ENCODE measurements at regions not wholly inside any gene's neighbourhood (a gene's known extent, or its start where the extent isn't known, plus 50 kb on each side); places are given as distances from the start of the nearest gene placed in this dataset.
A peak's percentile ranks its signal among the peaks of the same experiment; 100 is the strongest.

DNA sequence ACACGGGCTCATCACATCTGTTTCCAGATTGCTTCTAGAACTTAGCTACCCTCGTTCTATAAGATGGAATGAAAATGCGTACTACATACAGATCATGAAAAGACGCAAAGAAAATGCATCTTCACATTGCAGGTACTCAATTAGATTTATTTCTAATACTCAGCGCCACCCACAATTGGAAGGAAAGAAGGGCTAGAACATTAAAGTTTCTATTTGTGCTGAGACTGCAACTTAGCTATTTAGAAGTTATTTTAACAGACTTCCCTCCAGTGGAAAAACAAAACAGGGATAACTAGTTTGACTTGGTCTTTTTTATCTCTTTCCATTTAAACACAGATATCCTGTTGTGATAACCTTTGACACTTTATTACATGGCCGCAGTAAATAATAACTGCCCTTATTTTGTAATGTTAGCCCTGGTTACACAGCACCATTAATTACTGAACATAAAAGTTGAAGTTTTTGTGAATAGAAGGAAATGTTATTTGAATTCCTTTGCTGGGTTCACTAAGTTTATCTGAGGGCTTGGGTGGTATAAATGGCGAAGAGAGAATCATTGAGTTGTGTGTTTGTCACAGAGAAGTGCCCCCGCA is 86.9 kb upstream of the SLC25A26 start:
- Histone ChIP-seq H3K36me3 (ENCODE audit: insufficient read depth) (no peaks in the 10 kb centered on the region), H3K79me2 (replicated peaks; ENCODE audit: insufficient read depth) (no peaks in the 10 kb centered on the region), H4K20me1 (replicated peaks; ENCODE audit: insufficient read depth) (no peaks in the 10 kb centered on the region), H3K4me1 (ENCODE audit: insufficient read depth) (peaks cover 23% of the 10 kb centered on the region), H3F3A (replicated peaks; ENCODE audit: low read depth) (0 out of 2 replicates have a peak, but pooled peaks cover 3% of the 10 kb centered on the region), H3K9me2 (ENCODE audit: insufficient read depth) (no peaks in the 10 kb centered on the region), H3K4me3 (no peak overlapping the region), H3K27me3 (ENCODE audit: insufficient read depth) (no peaks in the 10 kb centered on the region), H2AFZ (no peak overlapping the region), H3K4me2 (peak overlapping the region; percentile 17; the same call in 1 of the 2 replicates), H3K27ac (ENCODE audit: low read depth) (no peak overlapping the region)
- Mint-ChIP-seq H3K36me3 (ENCODE audit: low read depth) (peaks cover 13% of the 10 kb centered on the region), H3K9me3 (peaks cover 14% of the 10 kb centered on the region; the same call in 2 of the 3 replicates), H3K27me3 (ENCODE audit: insufficient read depth, low read depth, poor library complexity) (peaks cover 4% of the 10 kb centered on the region), H3K4me1 (peaks cover 14% of the 10 kb centered on the region), H3K4me3 (no peak overlapping the region), H3K27ac (no peak overlapping the region)
- DNase-seq (ENCODE audit: low spot score) (no peak), ATAC-seq (no peak)
- TF ChIP-seq STAT1 (IDR thresholded peaks at IDR 0.05; ENCODE audit: unreplicated experiment) = no peak
- no peak for TF ChIP-seq EZH2phosphoT487 (IDR thresholded peaks at IDR 0.05; ENCODE audit: unreplicated experiment)
- TF ChIP-seq ZNF331 (CRISPR knock-in tag; IDR thresholded peaks at IDR 0.05; ENCODE audit: low read depth) = no peak
- TF ChIP-seq, protein P1, sequence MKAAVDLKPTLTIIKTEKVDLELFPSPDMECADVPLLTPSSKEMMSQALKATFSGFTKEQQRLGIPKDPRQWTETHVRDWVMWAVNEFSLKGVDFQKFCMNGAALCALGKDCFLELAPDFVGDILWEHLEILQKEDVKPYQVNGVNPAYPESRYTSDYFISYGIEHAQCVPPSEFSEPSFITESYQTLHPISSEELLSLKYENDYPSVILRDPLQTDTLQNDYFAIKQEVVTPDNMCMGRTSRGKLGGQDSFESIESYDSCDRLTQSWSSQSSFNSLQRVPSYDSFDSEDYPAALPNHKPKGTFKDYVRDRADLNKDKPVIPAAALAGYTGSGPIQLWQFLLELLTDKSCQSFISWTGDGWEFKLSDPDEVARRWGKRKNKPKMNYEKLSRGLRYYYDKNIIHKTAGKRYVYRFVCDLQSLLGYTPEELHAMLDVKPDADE (IDR thresholded peaks at IDR 0.05) = no peak
- no peak for TF ChIP-seq EZH2 (IDR thresholded peaks at IDR 0.05; ENCODE audit: low read depth, unreplicated experiment)
- TF ChIP-seq, protein P2, sequence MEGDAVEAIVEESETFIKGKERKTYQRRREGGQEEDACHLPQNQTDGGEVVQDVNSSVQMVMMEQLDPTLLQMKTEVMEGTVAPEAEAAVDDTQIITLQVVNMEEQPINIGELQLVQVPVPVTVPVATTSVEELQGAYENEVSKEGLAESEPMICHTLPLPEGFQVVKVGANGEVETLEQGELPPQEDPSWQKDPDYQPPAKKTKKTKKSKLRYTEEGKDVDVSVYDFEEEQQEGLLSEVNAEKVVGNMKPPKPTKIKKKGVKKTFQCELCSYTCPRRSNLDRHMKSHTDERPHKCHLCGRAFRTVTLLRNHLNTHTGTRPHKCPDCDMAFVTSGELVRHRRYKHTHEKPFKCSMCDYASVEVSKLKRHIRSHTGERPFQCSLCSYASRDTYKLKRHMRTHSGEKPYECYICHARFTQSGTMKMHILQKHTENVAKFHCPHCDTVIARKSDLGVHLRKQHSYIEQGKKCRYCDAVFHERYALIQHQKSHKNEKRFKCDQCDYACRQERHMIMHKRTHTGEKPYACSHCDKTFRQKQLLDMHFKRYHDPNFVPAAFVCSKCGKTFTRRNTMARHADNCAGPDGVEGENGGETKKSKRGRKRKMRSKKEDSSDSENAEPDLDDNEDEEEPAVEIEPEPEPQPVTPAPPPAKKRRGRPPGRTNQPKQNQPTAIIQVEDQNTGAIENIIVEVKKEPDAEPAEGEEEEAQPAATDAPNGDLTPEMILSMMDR (conservative IDR thresholded peaks at IDR 0.05; ENCODE audit: low read depth in 2 of 2) = no peak

DNA sequence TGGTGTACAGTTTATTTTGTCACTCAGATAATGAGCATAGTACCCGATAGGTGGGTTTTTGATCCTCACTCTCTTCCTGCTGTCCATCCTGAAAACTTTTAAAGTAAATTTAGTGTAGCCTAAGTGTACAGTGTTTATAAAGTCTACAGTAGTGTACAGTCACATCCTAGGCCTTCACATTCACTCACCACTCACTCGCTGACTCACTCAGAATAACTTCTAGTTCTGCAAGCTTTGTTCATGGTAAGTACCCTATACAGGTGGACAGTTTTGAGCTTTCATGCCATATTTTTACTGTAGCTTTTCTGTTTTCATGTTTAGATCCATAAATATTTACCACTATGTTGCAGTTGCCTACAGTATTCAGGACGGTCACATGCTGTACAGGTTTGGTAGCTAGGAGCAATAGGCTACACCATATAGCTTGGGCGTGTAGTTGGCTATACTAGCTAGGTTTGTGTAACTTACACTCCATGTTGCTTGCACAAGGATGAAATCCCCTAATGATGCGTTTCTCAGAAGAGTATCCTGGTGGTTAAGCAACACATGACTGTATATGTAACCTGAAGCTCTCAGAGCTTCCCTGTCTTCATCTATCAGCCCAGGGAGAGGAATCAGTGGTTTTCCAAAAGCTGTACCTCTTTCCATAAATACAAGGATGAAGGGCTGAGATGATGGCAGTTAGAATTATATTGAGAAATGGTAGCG is 87.6 kb upstream of the SLC25A26 start:
- H3K9me3 Mint-ChIP-seq = peaks cover 10% of the 10 kb centered on the region; the same call in 2 of the 3 replicates
- Histone ChIP-seq H3K27ac (ENCODE audit: low read depth) (no peak overlapping the region), H3F3A (replicated peaks; ENCODE audit: low read depth) (0 out of 2 replicates have a peak, but pooled peaks cover 4% of the 10 kb centered on the region), H3K9me2 (ENCODE audit: insufficient read depth) (no peaks in the 10 kb centered on the region), H3K27me3 (ENCODE audit: insufficient read depth) (no peaks in the 10 kb centered on the region), H3K4me3 (no peak overlapping the region), H3K4me2 (no peak overlapping the region), H3K4me1 (ENCODE audit: insufficient read depth) (peaks cover 24% of the 10 kb centered on the region), H3K36me3 (ENCODE audit: insufficient read depth) (no peaks in the 10 kb centered on the region), H2AFZ (no peak overlapping the region), H4K20me1 (replicated peaks; ENCODE audit: insufficient read depth) (no peaks in the 10 kb centered on the region), H3K79me2 (replicated peaks; ENCODE audit: insufficient read depth) (no peaks in the 10 kb centered on the region)
- ATAC-seq (no peak), DNase-seq (ENCODE audit: low spot score) (no peak)
- H3K27ac Mint-ChIP-seq = no peak overlapping the region
- peaks cover 1% of the 10 kb centered on the region for H3K27me3 Mint-ChIP-seq (ENCODE audit: insufficient read depth, low read depth, poor library complexity)
- H3K4me1 Mint-ChIP-seq = peaks cover 15% of the 10 kb centered on the region
- no peak overlapping the region for H3K4me3 Mint-ChIP-seq
- H3K36me3 Mint-ChIP-seq (ENCODE audit: low read depth) = peaks cover 9% of the 10 kb centered on the region; the same call in 1 of the 3 replicates
- TF ChIP-seq POLR2AphosphoS5 (IDR thresholded peaks at IDR 0.05; ENCODE audit: low read depth) (no peak), EZH2phosphoT487 (IDR thresholded peaks at IDR 0.05; ENCODE audit: unreplicated experiment) (no peak), ZNF331 (CRISPR knock-in tag; IDR thresholded peaks at IDR 0.05; ENCODE audit: low read depth) (no peak), JUNB (IDR thresholded peaks at IDR 0.05; ENCODE audit: unreplicated experiment) (no peak), CREB1 (CRISPR knock-in tag; IDR thresholded peaks at IDR 0.05; ENCODE audit: low read depth) (no peak), NANOG (IDR thresholded peaks at IDR 0.05; ENCODE audit: borderline replicate concordance) (no peak)
- TF ChIP-seq, protein P3, sequence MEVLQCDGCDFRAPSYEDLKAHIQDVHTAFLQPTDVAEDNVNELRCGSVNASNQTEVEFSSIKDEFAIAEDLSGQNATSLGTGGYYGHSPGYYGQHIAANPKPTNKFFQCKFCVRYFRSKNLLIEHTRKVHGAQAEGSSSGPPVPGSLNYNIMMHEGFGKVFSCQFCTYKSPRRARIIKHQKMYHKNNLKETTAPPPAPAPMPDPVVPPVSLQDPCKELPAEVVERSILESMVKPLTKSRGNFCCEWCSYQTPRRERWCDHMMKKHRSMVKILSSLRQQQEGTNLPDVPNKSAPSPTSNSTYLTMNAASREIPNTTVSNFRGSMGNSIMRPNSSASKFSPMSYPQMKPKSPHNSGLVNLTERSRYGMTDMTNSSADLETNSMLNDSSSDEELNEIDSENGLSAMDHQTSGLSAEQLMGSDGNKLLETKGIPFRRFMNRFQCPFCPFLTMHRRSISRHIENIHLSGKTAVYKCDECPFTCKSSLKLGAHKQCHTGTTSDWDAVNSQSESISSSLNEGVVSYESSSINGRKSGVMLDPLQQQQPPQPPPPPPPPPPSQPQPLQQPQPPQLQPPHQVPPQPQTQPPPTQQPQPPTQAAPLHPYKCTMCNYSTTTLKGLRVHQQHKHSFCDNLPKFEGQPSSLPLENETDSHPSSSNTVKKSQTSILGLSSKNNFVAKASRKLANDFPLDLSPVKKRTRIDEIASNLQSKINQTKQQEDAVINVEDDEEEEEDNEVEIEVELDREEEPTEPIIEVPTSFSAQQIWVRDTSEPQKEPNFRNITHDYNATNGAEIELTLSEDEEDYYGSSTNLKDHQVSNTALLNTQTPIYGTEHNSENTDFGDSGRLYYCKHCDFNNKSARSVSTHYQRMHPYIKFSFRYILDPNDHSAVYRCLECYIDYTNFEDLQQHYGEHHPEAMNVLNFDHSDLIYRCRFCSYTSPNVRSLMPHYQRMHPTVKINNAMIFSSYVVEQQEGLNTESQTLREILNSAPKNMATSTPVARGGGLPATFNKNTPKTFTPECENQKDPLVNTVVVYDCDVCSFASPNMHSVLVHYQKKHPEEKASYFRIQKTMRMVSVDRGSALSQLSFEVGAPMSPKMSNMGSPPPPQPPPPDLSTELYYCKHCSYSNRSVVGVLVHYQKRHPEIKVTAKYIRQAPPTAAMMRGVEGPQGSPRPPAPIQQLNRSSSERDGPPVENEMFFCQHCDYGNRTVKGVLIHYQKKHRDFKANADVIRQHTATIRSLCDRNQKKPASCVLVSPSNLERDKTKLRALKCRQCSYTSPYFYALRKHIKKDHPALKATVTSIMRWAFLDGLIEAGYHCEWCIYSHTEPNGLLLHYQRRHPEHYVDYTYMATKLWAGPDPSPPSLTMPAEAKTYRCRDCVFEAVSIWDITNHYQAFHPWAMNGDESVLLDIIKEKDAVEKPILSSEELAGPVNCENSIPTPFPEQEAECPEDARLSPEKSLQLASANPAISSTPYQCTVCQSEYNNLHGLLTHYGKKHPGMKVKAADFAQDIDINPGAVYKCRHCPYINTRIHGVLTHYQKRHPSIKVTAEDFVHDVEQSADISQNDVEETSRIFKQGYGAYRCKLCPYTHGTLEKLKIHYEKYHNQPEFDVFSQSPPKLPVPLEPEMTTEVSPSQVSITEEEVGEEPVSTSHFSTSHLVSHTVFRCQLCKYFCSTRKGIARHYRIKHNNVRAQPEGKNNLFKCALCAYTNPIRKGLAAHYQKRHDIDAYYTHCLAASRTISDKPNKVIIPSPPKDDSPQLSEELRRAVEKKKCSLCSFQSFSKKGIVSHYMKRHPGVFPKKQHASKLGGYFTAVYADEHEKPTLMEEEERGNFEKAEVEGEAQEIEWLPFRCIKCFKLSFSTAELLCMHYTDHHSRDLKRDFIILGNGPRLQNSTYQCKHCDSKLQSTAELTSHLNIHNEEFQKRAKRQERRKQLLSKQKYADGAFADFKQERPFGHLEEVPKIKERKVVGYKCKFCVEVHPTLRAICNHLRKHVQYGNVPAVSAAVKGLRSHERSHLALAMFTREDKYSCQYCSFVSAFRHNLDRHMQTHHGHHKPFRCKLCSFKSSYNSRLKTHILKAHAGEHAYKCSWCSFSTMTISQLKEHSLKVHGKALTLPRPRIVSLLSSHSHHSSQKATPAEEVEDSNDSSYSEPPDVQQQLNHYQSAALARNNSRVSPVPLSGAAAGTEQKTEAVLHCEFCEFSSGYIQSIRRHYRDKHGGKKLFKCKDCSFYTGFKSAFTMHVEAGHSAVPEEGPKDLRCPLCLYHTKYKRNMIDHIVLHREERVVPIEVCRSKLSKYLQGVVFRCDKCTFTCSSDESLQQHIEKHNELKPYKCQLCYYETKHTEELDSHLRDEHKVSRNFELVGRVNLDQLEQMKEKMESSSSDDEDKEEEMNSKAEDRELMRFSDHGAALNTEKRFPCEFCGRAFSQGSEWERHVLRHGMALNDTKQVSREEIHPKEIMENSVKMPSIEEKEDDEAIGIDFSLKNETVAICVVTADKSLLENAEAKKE (CRISPR knock-in tag; IDR thresholded peaks at IDR 0.05) = no peak

Data from GM23338 (cell line).